MM.1S (cell line): ENCODE measurements at regions not wholly inside any gene's neighbourhood (a gene's known extent, or its start where the extent isn't known, plus 50 kb on each side); places are given as distances from the start of the nearest gene placed in this dataset.
A peak's percentile ranks its signal among the peaks of the same experiment; 100 is the strongest.

Source experiments
- CTCF ChIP-seq: fragments of 300-600 bp; sonication (generic); IDR thresholded peaks from 2 replicates; pipeline ENCODE4 v1.5.1; 2016; ENCODE audit warnings: antibody characterized with exemption, low read length, mixed read lengths
- EZH2 ChIP-seq: fragments of 300-600 bp; sonication (generic); optimal IDR thresholded peaks from 2 replicates; pipeline ENCODE3; 2017; ENCODE audit warnings: low read depth, mild to moderate bottlenecking, antibody characterized with exemption, low read length, mixed read lengths
- EZH2phosphoT487 ChIP-seq: fragments of 300-600 bp; sonication (generic); IDR thresholded peaks from 2 replicates; pipeline ENCODE4 v1.6.1; 2018; ENCODE audit warnings: antibody characterized with exemption, low read length

GRCh38 chr21:16082038-16082816 is 352.4 kb downstream of the USP25 start:
- TF ChIP-seq EZH2phosphoT487: no peak
- peak; percentile 40 for TF ChIP-seq CTCF
- no peak for TF ChIP-seq EZH2
